Gastroesophageal sphincter (tissue), 3 donors: ENCODE measurements at regions not wholly inside any gene's neighbourhood (a gene's known extent, or its start where the extent isn't known, plus 50 kb on each side); places are given as distances from the start of the nearest gene placed in this dataset.

Source experiments
- EP300 ChIP-seq: sonication (generic); formaldehyde crosslinking; IDR thresholded peaks from one replicate; pipeline ENCODE4 v1.6.1; 2017; ENCODE audit warnings: antibody characterized with exemption, mild to moderate bottlenecking
- POLR2AphosphoS5 ChIP-seq: sonication (generic); formaldehyde crosslinking; IDR thresholded peaks from one replicate; pipeline ENCODE4 v1.6.1; 2017; ENCODE audit warnings: antibody characterized with exemption
- TF ChIP-seq, protein P1 (sequence below), 4 experiments: fragments of 200-600 bp in 2 of 4; fragments of 450-650 bp in 2 of 4; sonication (generic) in 1 of 4; IDR thresholded peaks; one replicate each; pipeline ENCODE4 v1.5.1; 2017 to 2019; ENCODE audit warnings: antibody characterized with exemption in 4 of 4, mild to moderate bottlenecking in 2 of 4, moderate library complexity in 2 of 4

- TF ChIP-seq EP300 = no peak
- TF ChIP-seq, protein P1, sequence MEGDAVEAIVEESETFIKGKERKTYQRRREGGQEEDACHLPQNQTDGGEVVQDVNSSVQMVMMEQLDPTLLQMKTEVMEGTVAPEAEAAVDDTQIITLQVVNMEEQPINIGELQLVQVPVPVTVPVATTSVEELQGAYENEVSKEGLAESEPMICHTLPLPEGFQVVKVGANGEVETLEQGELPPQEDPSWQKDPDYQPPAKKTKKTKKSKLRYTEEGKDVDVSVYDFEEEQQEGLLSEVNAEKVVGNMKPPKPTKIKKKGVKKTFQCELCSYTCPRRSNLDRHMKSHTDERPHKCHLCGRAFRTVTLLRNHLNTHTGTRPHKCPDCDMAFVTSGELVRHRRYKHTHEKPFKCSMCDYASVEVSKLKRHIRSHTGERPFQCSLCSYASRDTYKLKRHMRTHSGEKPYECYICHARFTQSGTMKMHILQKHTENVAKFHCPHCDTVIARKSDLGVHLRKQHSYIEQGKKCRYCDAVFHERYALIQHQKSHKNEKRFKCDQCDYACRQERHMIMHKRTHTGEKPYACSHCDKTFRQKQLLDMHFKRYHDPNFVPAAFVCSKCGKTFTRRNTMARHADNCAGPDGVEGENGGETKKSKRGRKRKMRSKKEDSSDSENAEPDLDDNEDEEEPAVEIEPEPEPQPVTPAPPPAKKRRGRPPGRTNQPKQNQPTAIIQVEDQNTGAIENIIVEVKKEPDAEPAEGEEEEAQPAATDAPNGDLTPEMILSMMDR (IDR thresholded peaks at IDR 0.05) = no peak
- no peak for TF ChIP-seq POLR2AphosphoS5
These were observed 255.0 kb downstream of the TRIB2 start for GRCh38 chr2:12971581-12972365.
